ENCODE measurements at regions not wholly inside any gene's neighbourhood (a gene's known extent, or its start where the extent isn't known, plus 50 kb on each side); places are given as distances from the start of the nearest gene placed in this dataset.

DNA sequence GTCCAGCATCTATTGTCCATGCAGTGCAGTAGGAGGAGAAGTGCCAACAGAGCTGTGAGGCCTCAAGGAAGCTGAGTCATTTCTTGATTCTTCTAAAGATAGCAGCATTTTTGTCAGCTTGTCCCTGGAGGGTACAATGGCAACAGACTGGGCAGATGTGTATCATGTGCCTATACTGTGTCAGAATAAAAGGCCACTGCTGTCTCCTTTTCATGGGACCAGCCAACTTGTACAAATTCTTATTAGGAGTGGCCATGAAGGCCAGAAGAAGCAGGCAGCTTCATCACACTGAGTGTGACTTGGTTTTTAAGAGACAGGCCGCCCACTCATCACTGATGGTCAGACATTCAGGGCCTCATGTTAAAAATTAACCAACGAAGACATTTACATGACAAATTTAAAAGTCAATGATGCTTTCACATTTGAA is 185.0 kb upstream of the FAM241A start (continued):
- no peak for TF ChIP-seq TAF1 (IDR thresholded peaks at IDR 0.05; ENCODE audit: borderline replicate concordance, low read depth, low read length)
- peak; percentile 73; the same call in 1 of the 2 replicates for TF ChIP-seq BMI1 (IDR thresholded peaks at IDR 0.05; ENCODE audit: borderline replicate concordance)
- TF ChIP-seq KDM1A (IDR thresholded peaks at IDR 0.05; ENCODE audit: borderline replicate concordance): no peak
- no peak for TF ChIP-seq GABPA (IDR thresholded peaks at IDR 0.05; ENCODE audit: low read depth)
- no peak for TF ChIP-seq MTA3 (IDR thresholded peaks at IDR 0.05; ENCODE audit: borderline replicate concordance, low read length)
- TF ChIP-seq, protein P1, sequence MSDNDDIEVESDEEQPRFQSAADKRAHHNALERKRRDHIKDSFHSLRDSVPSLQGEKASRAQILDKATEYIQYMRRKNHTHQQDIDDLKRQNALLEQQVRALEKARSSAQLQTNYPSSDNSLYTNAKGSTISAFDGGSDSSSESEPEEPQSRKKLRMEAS (IDR thresholded peaks at IDR 0.05; ENCODE audit: low read depth, low read length): no peak
- no peak for TF ChIP-seq SP1 (IDR thresholded peaks at IDR 0.05; ENCODE audit: low read depth, low read length)
- TF ChIP-seq, protein P2, sequence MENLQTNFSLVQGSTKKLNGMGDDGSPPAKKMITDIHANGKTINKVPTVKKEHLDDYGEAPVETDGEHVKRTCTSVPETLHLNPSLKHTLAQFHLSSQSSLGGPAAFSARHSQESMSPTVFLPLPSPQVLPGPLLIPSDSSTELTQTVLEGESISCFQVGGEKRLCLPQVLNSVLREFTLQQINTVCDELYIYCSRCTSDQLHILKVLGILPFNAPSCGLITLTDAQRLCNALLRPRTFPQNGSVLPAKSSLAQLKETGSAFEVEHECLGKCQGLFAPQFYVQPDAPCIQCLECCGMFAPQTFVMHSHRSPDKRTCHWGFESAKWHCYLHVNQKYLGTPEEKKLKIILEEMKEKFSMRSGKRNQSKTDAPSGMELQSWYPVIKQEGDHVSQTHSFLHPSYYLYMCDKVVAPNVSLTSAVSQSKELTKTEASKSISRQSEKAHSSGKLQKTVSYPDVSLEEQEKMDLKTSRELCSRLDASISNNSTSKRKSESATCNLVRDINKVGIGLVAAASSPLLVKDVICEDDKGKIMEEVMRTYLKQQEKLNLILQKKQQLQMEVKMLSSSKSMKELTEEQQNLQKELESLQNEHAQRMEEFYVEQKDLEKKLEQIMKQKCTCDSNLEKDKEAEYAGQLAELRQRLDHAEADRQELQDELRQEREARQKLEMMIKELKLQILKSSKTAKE (IDR thresholded peaks at IDR 0.05; ENCODE audit: low read depth, poor library complexity, severe bottlenecking): peak; percentile 68
- TF ChIP-seq ESRRA (IDR thresholded peaks at IDR 0.05; ENCODE audit: low read length): no peak
- no peak for TF ChIP-seq POLR2AphosphoS5 (IDR thresholded peaks at IDR 0.05; ENCODE audit: low read length)
- TF ChIP-seq, protein P3, sequence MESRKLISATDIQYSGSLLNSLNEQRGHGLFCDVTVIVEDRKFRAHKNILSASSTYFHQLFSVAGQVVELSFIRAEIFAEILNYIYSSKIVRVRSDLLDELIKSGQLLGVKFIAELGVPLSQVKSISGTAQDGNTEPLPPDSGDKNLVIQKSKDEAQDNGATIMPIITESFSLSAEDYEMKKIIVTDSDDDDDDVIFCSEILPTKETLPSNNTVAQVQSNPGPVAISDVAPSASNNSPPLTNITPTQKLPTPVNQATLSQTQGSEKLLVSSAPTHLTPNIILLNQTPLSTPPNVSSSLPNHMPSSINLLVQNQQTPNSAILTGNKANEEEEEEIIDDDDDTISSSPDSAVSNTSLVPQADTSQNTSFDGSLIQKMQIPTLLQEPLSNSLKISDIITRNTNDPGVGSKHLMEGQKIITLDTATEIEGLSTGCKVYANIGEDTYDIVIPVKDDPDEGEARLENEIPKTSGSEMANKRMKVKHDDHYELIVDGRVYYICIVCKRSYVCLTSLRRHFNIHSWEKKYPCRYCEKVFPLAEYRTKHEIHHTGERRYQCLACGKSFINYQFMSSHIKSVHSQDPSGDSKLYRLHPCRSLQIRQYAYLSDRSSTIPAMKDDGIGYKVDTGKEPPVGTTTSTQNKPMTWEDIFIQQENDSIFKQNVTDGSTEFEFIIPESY (IDR thresholded peaks at IDR 0.05): no peak
- TF ChIP-seq CHD4 (IDR thresholded peaks at IDR 0.05): no peak
- no peak for TF ChIP-seq MXI1 (IDR thresholded peaks at IDR 0.05; ENCODE audit: low read depth, low read length)
- TF ChIP-seq, protein P4, sequence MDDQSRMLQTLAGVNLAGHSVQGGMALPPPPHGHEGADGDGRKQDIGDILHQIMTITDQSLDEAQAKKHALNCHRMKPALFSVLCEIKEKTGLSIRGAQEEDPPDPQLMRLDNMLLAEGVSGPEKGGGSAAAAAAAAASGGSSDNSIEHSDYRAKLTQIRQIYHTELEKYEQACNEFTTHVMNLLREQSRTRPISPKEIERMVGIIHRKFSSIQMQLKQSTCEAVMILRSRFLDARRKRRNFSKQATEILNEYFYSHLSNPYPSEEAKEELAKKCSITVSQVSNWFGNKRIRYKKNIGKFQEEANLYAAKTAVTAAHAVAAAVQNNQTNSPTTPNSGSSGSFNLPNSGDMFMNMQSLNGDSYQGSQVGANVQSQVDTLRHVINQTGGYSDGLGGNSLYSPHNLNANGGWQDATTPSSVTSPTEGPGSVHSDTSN (IDR thresholded peaks at IDR 0.05; ENCODE audit: insufficient replicate concordance, low read depth, low read length): no peak
- TF ChIP-seq, protein P5, sequence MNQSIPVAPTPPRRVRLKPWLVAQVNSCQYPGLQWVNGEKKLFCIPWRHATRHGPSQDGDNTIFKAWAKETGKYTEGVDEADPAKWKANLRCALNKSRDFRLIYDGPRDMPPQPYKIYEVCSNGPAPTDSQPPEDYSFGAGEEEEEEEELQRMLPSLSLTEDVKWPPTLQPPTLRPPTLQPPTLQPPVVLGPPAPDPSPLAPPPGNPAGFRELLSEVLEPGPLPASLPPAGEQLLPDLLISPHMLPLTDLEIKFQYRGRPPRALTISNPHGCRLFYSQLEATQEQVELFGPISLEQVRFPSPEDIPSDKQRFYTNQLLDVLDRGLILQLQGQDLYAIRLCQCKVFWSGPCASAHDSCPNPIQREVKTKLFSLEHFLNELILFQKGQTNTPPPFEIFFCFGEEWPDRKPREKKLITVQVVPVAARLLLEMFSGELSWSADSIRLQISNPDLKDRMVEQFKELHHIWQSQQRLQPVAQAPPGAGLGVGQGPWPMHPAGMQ (IDR thresholded peaks at IDR 0.05; ENCODE audit: borderline replicate concordance): no peak
- TF ChIP-seq KAT2A (conservative IDR thresholded peaks at IDR 0.05; ENCODE audit: control insufficient read depth, low read depth, low read length): no peak
- no peak for TF ChIP-seq TCF12 (IDR thresholded peaks at IDR 0.05; ENCODE audit: low read depth, low read length)
- TF ChIP-seq ZSCAN29 (IDR thresholded peaks at IDR 0.05): no peak
- TF ChIP-seq POLR2AphosphoS2 (IDR thresholded peaks at IDR 0.05; ENCODE audit: low read depth, low read length): no peak
- peak; percentile 16; the same call in 1 of the 3 replicates for TF ChIP-seq POU2F2 (IDR thresholded peaks at IDR 0.05; ENCODE audit: borderline replicate concordance, low read depth, low read length)
- TF ChIP-seq, protein P6, sequence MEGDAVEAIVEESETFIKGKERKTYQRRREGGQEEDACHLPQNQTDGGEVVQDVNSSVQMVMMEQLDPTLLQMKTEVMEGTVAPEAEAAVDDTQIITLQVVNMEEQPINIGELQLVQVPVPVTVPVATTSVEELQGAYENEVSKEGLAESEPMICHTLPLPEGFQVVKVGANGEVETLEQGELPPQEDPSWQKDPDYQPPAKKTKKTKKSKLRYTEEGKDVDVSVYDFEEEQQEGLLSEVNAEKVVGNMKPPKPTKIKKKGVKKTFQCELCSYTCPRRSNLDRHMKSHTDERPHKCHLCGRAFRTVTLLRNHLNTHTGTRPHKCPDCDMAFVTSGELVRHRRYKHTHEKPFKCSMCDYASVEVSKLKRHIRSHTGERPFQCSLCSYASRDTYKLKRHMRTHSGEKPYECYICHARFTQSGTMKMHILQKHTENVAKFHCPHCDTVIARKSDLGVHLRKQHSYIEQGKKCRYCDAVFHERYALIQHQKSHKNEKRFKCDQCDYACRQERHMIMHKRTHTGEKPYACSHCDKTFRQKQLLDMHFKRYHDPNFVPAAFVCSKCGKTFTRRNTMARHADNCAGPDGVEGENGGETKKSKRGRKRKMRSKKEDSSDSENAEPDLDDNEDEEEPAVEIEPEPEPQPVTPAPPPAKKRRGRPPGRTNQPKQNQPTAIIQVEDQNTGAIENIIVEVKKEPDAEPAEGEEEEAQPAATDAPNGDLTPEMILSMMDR (IDR thresholded peaks at IDR 0.05 in 2 of 3, conservative IDR thresholded peaks at IDR 0.05 in 1 of 3; ENCODE audit: control insufficient read depth in 2 of 3, extremely low read depth in 1 of 3, insufficient read depth in 1 of 3, low read depth in 3 of 3, low read length in 3 of 3): no peak
- no peak for TF ChIP-seq CBFB (IDR thresholded peaks at IDR 0.05; ENCODE audit: low read depth)
- no peak for TF ChIP-seq NR2C1 (IDR thresholded peaks at IDR 0.05)
- TF ChIP-seq ZNF622 (IDR thresholded peaks at IDR 0.05): no peak
- peak; percentile 25; the same call in 1 of the 2 replicates for TF ChIP-seq JUNB (IDR thresholded peaks at IDR 0.05)
